GM18909 (cell line): ENCODE measurements at regions not wholly inside any gene's neighbourhood (a gene's known extent, or its start where the extent isn't known, plus 50 kb on each side); places are given as distances from the start of the nearest gene placed in this dataset.

Experiments
- ATAC-seq: cut with Tn5 transposase; IDR thresholded peaks from one replicate; pipeline ENCODE4 v1.9.1; 2021; ENCODE audit warnings: mild to moderate bottlenecking; ENCODE audit not compliant: unreplicated experiment, poor library complexity

DNA sequence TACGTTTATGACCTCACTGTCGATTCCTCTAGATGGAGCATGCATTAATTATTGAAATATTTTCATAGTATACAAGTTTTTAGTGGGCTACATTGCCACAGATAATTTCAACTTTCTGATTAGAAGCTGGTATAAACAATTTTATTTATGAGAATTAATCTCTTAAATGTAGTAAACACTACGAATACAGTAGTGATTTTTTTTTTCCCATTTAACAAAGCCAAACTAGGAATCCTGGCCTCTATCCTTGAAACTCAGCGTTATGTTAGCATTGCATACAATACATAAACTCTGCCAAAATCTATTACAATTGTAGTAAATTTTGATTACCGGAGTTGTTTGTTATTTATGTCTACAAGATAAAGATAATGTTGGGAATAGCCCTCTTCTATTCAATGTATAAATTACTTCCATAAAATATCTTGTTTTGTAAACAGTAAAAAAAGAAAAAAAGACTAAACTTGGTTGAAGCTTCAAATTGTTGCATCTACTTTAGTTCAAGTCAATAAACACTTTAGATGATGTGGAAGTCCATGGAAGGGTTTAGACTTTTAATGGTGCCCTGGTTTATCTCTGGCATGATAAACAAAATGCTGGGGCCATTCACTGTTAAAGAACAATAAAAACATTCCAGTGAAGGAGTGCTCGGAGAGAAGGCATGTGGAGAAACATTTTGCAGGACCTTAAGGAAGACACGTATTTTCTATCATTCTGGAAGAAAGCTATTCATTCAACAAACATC is 77.3 kb upstream of the NR2F2 start:
- ATAC-seq: no peak

DNA sequence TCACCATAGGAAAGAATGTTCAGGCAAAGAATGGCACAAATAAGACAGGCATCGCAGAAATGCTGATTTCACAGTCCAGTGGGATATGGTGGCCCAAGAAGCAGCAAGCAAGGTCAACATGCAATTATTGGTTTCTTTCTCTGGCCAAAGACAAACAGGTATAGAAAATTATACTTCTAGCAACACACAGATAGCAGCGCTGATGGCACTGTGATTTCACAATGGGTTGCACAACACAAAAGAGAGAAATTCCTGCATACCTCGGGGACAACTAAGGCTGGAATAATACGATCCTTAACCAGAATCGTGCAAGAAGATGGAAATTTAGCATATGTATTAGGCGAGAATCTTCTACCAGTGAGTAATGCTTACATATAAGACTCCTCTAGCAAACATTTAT is 76.3 kb upstream of the NR2F2 start:
- no peak for ATAC-seq

DNA sequence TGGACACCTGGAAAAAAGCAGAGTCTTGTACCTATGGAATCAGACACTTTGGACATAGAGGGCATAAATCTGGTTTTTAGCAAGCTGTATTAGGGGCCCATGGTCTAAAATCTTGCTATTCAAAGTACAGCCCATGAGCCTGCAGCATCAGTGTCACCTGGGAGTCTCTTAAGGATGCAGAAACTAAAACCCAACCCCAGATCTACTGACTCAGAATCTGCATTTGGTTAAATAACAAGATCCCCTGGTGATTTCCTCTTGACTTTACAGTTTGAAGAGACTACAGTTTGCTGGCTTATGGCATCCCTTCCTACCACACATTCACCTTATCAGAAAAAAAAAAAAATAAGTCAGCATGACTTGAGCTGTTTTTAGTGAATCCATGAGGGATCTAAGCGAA is 74.9 kb upstream of the NR2F2 start:
- no peak for ATAC-seq

DNA sequence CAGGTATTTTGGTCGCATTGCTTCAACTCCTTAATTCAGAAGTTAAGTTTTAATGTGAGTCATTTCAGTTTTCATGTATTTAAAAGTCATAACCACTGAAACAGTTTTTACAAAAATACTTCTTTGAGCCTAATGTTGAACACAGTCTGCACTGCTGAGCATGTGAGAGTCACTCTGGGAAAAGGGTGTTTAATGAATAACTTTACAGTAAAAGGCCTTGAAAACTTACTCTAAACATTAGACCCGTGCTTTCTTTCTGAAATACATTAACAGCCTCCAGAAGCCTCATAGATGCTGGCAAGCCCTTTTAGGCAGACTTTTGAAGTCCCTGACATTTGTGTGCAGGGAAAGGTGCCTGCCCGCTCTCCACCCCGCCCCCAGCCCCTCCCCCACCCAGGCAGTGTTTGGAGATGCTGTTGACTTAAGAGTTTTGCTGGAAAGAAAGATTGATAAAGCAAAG is 68.9 kb upstream of the NR2F2 start:
- peak; percentile 86 for ATAC-seq

DNA sequence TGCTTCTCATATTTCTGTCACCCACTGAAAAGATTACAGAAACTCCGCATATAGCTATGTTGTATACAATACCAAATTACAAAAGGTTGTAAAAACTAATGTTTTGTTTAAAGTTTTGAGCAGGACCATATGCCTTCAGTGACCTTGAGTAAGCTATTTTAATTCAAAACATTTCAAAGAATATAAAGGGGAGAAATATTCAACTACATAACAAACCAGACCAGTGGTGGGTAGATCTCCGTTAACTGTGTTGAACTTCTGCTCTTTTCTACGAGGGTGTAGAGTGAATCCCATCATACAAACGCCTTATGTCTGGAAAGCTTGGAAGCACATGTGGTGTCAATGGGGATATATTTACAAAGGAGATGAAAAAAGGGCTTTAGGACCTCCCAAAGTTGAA is 68.4 kb upstream of the NR2F2 start:
- ATAC-seq: no peak

DNA sequence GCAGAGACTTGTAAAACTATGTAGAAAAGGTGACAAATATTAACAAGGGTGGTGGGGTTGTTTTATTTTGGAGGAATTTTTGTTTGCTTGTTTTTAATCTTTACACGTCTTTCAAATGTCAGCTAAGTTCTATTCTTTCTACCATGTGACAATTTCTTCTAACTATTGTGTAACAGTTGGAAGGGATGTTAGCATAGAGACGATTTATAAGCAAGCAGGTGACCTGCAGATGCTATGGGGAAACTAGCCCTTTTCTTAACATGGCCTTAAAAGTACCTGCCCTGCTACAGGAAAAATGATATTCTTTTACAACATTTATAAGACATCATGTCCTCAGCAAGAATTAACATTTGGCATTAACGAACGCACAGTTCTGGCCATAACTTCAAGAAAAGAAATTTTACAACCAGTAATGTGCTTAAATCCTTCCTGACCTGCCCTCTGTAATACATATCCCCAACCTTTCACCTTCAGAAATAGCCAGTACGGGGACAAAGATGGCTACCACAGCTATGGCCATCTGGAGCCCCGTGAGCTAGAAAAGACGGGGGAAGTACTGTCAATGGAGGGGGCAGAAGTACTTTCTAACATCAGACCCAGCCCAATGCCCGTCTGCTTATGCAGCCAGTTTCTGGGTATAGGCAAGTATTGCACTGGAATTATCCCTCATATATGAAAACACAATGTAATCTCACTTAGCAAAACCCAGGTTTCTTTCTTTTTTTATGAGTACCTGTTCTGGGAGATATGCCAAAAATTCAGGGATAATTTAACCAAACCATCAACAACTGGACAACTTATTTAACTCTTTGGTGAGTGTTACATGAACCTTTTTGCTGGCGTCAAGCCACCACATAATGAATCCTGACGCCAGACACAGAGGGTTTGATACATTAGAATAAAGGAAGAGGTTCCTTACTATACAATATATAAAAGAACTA is 67.7 kb upstream of the NR2F2 start:
- ATAC-seq: no peak

DNA sequence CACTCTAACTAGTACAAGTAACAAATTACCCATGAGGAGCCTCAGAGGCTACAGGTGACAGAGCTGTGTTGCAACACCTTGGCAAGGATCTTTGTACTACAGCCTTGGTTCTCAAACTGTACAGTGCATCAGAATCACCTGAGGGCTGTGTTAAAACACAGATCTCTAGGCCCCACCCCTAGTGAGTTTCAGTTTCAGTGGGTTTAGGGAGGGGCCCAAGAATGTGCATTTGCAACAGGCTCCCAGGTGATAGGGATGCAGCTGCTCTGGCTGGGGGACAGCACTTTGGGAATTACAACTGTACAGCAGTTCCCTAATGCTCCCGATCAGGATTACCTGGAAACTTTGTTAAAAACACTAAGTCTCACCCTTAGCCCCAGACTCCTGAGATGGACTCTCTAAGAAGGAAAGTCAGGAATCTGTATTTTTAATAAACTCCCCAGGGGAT is 66.1 kb upstream of the NR2F2 start:
- no peak for ATAC-seq

DNA sequence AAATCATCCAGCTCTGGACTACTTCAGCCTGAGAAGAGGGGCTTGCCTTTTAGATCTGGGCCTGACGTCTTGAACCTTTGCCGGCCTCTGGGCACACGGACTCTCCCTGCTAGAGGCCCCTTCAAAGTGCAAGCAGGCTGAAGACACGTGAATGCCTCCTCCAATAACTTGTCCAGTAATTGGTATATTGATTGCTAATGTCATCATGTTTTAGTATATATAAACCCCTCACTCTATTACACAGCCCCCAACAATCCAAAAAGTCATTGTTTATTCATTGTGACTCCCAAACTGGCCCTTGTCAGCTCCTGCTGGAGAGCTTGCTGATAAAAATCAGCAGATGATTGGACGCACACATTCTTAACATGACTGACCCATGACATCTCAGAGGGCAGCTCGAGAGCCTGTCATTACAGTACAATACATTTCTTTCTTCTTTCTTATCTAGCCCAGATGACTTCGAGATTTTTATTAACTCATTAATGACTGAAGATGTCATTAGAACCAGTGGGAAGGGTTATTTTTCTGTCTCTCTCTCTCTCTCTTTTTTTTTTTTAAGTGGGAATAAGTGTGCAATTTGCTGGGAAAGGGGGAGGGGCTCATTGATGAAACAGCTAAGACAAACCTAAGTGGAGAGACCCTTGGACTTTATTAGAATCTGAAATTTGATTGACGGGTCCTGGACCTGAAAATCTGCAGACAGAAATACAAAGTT is 65.5 kb upstream of the NR2F2 start:
- ATAC-seq: no peak

DNA sequence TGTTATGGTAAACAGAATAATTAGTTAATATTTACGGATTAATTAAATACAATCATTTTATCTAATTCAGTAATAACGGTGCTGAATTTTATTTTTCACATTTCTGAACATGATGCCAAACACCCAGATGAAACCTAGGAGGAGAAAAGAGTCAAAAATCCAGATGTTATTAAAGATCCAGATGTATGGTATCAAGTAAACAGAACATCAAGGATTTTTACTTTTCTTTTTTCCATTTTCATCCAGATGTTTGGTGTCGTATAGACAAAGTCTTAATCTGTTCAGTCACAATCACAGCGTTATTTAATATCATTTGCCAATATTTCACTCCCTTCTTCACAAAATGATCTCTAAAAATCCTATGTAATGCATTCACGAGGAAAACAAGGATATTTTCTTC is 64.0 kb upstream of the NR2F2 start:
- no peak for ATAC-seq

DNA sequence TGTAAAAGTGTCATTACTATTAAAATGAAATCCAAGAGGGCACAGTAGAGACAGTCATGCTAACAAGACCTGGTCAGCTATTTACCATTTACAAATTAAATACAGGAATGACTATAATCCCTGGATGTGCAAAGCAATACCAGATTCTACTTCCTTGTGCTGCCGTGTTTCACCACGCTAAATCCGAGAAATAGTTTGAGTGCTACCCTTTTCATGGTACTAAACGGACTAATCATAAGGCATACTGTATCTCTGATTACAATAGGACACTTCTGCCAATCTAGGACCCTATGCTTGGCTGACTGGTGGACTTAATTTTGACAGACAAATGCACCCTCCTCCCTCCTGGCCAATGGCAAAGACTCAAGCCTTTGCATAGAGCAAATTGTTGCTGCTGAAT is 63.0 kb upstream of the NR2F2 start:
- ATAC-seq: no peak

DNA sequence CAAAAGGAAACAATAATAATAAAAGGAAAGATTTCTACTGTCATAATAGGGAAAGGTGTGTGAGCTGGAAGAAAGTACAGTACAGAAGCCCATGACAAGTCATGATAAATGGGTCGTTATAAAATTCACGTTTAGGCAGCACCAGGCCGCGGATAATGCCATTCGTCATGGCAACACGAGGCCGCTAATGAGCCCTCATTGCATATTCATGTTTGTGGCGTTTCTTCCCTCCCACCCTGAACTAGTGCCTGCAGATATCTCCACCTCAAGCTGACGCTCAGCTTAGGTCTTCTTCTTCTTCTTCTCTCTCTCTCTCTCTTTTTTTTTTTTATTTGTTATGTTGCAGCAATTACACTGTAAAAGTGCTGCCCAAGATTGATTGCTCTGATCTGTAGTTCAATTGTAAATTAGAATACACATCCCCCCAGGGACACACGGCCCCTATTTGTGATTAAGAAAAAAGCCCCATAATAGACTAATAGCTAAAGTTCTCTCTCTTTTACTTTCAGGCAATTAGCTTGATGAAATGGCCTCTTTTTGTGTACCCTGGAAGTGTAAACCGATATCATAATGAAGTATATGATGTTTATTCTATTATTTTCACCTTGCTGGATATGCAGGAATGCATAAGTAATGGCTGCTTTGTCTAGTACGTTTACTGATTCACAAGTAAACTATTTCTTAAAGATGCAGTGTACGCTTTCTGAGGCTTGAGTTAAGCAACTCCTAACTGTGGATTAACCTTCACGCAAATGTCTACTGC is 61.9 kb upstream of the NR2F2 start:
- ATAC-seq: no peak

DNA sequence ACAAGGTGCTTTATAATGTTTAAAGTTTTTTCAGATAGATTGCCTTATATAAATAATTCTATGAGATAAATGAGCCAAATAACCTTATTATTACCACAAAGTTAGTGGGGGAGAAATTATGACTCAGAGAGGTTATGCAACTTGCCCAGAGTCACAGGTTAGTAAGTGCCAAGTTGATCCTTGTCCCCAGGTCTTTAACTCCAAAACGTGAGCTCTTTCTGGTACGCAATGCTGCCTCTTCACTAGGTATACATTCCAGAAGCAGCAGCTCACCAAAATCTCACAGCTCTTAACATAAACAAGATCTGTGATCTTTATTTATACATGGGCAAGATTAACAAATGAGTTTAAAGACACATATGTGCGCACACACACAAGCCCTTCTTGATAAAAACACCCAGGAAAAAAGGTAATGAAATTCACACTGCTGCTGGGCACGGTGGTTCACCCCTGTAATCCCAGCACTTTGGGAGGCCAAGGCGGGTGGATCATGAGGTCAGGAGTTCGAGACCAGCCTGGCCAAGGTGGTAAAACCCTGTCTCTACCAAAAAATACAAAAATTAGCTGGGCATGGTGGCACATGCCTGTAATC is 59.8 kb upstream of the NR2F2 start:
- no peak for ATAC-seq

DNA sequence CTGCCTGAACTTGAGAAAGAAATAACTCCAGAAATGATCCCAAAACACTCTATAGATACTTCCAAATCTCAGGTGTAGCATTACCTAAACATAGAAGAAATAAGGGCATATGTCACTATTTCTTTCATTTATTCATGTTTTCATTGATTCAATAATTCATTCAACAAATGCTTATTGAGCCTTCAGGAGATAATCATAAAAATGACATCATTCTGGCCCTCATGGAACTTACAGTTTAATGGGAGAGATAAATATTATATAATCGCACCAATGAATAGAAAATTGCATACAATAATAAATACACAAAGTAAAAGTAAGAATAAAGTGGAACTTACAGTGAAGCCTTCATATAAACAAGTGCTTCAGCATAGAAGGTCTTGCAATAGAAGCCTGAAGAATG is 58.1 kb upstream of the NR2F2 start:
- no peak for ATAC-seq

DNA sequence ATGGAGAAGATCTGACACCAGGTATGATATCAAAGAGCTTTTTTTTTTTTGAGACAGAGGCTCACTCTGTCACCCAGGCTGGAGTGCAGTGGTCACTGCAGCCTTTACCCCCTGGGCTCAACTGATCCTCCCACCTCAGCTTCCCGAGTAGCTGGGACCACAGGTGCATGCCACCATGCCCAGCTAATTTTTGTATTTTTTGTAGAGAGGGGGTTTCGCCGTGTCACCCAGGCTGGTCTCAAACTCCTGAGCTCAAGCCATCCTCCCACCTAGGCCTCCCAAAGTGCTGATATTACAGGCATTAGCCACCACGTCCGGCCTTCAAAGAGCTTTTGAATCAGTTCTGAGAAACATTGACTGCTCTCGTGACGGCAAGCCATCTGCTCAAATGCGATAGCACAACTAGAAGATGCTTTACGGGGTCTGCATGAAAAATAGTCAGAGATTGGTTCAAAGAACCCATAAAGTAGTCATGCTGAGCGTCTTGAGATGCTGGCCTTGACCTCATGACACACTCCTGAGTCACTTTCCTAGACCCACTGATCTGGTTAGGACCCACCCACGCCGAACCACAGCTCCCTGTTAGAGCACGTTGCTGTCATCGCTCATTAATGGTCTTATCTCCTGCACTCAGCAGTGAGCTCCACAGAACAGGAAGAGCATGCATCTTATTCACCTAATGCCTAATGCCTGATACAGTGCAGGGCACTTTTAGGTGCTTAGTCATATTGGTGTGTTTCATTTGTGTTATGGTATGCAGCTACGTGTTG is 57.0 kb upstream of the NR2F2 start:
- no peak for ATAC-seq

DNA sequence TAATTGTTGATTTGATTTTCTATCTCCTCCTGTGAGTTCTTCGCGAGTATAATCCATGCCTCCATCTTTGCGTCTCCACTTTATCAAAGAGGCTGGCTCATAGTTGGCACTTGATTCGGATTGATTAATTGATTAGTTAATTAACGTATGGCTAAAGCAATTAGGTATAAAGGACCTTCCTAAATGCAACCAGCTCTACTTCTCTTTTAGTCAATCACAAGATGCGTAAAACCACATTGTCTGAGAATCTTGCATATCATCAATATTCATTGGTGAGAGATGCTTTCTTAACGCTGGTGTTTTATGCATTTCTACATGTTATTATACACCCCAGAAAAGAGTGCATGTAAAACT is 56.4 kb upstream of the NR2F2 start:
- ATAC-seq: no peak

DNA sequence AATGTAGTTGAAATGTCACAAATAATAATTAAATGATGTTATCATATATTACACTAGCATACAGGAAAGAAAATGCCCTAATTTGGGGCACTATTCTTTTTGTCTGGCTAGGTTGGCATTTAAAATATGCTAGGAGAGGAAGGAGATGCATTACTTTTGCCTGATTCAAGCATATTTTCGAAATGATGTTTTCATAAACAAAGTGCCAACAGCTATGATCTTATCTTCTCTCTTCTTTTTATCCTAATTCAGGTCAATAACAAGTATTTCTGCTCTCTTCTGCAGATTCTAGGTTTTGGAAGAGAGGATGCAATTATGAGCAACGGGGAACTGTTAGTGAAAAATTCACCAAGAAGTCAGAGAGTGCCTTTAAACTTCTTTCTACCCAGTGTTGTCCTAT is 55.8 kb upstream of the NR2F2 start:
- ATAC-seq: no peak

DNA sequence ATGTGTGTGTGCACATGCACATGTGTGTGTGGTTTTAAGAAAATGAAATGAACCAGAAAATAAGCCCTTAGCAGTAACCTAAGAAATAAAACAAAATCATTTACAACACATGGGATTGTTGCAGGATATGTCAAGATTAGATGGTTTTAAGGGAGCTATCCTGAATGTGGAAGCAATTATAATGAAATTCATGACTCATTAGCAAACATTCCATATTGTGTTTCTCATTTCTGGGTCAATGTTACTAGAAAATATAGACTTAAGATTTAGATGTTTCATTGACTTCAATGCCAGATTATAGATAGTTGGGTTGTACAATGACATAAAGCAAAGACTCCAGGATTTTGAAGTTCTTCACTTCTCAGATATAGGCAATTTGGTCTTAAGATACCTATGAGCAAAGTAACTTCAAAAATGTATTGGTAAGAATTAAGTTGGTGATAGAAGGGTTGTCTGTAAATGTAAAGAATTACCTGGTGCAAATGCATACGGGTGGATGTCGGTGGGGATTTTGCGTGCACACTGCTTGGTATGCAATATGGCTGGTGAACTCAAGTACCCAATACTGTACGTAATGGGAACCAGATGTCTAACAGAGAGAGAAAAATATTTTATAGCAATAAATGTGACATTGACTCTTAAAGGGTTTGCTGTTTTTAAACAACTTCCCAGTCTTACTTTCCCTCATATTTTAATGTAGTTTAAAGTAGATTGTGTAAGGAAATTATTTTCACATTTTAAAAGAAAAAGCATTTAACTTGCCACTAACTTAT is 53.9 kb upstream of the NR2F2 start:
- ATAC-seq: no peak
